ENCODE measurements at regions not wholly inside any gene's neighbourhood (a gene's known extent, or its start where the extent isn't known, plus 50 kb on each side); places are given as distances from the start of the nearest gene placed in this dataset.

GRCh38 chr10:113264333-113265131, 288.3 kb upstream of the HABP2 start:
- ATAC-seq (peak; percentile 74), DNase-seq (peak in 2 of 4 donors; percentile 15 to 21)
- TF ChIP-seq, protein P1, sequence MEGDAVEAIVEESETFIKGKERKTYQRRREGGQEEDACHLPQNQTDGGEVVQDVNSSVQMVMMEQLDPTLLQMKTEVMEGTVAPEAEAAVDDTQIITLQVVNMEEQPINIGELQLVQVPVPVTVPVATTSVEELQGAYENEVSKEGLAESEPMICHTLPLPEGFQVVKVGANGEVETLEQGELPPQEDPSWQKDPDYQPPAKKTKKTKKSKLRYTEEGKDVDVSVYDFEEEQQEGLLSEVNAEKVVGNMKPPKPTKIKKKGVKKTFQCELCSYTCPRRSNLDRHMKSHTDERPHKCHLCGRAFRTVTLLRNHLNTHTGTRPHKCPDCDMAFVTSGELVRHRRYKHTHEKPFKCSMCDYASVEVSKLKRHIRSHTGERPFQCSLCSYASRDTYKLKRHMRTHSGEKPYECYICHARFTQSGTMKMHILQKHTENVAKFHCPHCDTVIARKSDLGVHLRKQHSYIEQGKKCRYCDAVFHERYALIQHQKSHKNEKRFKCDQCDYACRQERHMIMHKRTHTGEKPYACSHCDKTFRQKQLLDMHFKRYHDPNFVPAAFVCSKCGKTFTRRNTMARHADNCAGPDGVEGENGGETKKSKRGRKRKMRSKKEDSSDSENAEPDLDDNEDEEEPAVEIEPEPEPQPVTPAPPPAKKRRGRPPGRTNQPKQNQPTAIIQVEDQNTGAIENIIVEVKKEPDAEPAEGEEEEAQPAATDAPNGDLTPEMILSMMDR (IDR thresholded peaks at IDR 0.05) = no peak
- TF ChIP-seq POLR2A (IDR thresholded peaks at IDR 0.05) = no peak
- WGBS, 2 donors = 54% methylated on average over 11 of the region's 11 CpGs
- Histone ChIP-seq H3K27me3 (no peaks in the 10 kb centered on the region), H3K9me3 (no peaks in the 10 kb centered on the region), H3K36me3 (replicated peaks in 1 of 2; ENCODE audit: insufficient read depth in 1 of 2, low read depth in 2 of 2) (no peaks in the 10 kb centered on the region), H3K4me3 (no peak overlapping the region), H3K4me1 (peaks cover 7% of the 10 kb centered on the region), H3K27ac (peak overlapping the region in 1 of 4 donors; percentile 16)
- intact Hi-C loops (cut with DNase I) = no loop called here

DNA sequence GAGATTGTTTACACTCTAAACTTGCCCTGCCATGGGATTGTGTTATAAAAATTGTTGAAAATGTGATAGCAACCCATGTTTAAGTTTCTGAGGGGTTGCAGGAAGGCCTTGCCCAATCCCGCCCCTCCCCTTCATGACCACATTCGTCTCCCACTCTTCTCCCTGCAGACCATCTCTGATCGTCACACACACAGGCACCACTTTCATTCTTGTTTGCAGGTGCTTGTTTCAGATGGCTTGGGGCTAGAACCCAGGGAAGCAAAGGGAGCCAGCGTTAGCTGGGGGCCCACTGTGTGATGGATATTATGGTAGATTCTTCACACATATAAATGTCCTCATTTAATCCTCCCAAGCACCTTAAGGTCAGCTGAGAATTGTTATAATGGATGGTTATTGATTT, 286.7 kb upstream of the HABP2 start:
- no peak overlapping the region for H3K27ac ChIP-seq
- no peaks in the 10 kb centered on the region for H3K27me3 ChIP-seq
- no peak for DNase-seq
- intact Hi-C loops (cut with DNase I) = no loop called here
- ATAC-seq = no peak
- 70 to 74% methylated on average over 4 of the region's 4 CpGs for WGBS, 2 donors
- H3K36me3 ChIP-seq (replicated peaks in 1 of 2; ENCODE audit: insufficient read depth in 1 of 2, low read depth in 2 of 2) = no peaks in the 10 kb centered on the region
- TF ChIP-seq, protein P1 (IDR thresholded peaks at IDR 0.05) = no peak
- TF ChIP-seq POLR2A (IDR thresholded peaks at IDR 0.05) = no peak
- H3K4me3 ChIP-seq = no peak overlapping the region
- no peaks in the 10 kb centered on the region for H3K9me3 ChIP-seq
- H3K4me1 ChIP-seq = peaks cover 7% of the 10 kb centered on the region

- Histone ChIP-seq H3K4me1 (peaks cover 12% of the 10 kb centered on the region), H3K27ac (no peak overlapping the region), H3K27me3 (no peaks in the 10 kb centered on the region), H3K9me3 (no peaks in the 10 kb centered on the region), H3K36me3 (replicated peaks in 1 of 2; ENCODE audit: insufficient read depth in 1 of 2, low read depth in 2 of 2) (no peaks in the 10 kb centered on the region), H3K4me3 (no peak overlapping the region)
- DNase-seq (peak in 1 of 4 donors; percentile 5), ATAC-seq (no peak)
- 70 to 75% methylated on average over 4 of the region's 4 CpGs for WGBS, 2 donors
- intact Hi-C loops (cut with DNase I) = no loop called here
- TF ChIP-seq, protein P1 (IDR thresholded peaks at IDR 0.05) = no peak
- TF ChIP-seq POLR2A (IDR thresholded peaks at IDR 0.05) = no peak
Measured at GRCh38 chr10:113267619-113268562, 285.0 kb upstream of the HABP2 start.

GRCh38 chr10:113269333-113269732, 283.5 kb upstream of the HABP2 start:
- WGBS, 2 donors = 63 to 81% methylated on average over 2 of the region's 2 CpGs
- ATAC-seq = no peak

More at GRCh38 chr10:113269333-113269732, 283.5 kb upstream of the HABP2 start:
- Histone ChIP-seq H3K9me3 (no peaks in the 10 kb centered on the region), H3K27me3 (no peaks in the 10 kb centered on the region), H3K4me3 (no peak overlapping the region), H3K36me3 (replicated peaks in 1 of 2; ENCODE audit: insufficient read depth in 1 of 2, low read depth in 2 of 2) (no peaks in the 10 kb centered on the region), H3K27ac (no peak overlapping the region), H3K4me1 (peaks cover 24% of the 10 kb centered on the region)
- no peak for TF ChIP-seq POLR2A (IDR thresholded peaks at IDR 0.05)
- TF ChIP-seq, protein P1 (IDR thresholded peaks at IDR 0.05) = no peak
- intact Hi-C loops (cut with DNase I) = no loop called here
- DNase-seq = no peak

Measured in body of pancreas (tissue), 4 donors.